GM19193 (cell line): ENCODE measurements at regions not wholly inside any gene's neighbourhood (a gene's known extent, or its start where the extent isn't known, plus 50 kb on each side); places are given as distances from the start of the nearest gene placed in this dataset.

Experiments used
- POLR2A ChIP-seq: IDR thresholded peaks from 4 replicates; pipeline ENCODE4 v1.6.1; 2011; ENCODE audit not compliant: insufficient read depth, insufficient read length; ENCODE audit errors: extremely low read depth

DNA sequence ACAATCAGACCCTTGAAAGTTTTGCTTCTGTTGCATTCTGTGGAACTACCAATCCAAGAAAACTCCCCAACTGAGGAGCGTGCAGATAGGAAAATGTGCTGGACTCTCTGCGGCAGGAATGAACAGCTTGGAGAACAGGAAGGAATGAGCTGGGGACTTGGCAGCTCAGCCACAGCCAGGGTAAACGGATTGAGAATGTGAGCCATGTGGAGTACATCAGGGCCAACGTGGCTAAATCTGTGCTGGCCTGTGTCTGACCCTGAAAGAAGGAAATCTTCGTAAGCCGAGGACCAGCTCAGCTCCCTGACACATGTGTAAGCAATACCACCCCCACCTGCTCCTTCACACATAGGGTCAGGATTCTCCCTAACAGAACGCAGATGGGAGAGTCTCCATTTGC lies 1023.7 kb downstream of the BCL11A start:
- TF ChIP-seq POLR2A = no peak

DNA sequence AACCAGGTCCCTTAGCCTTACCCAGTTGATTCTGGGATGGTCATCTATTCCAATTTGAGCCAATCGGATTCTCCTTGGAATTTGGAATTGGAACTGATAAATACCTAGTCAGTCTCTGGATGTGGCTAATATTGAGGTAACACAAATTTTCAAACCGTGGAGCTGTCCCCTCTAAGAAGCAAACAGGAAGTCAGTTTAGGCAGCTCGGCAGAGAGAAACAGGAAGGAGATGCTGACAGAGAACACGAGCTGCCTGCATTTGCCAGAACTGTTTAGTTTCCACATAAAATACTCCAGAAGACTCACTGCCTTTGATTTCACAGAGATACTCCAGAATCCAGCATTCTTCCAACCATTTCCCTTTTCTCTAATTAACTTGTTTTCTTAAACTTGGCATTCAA lies 1024.9 kb downstream of the BCL11A start:
- TF ChIP-seq POLR2A = no peak

- TF ChIP-seq POLR2A = no peak
These were observed 1050.5 kb downstream of the BCL11A start for GRCh38 chr2:59502981-59503380.

- no peak for TF ChIP-seq POLR2A
These were observed 1062.5 kb downstream of the BCL11A start for GRCh38 chr2:59490994-59491393.

GRCh38 chr2:59490192-59490591 lies 1063.3 kb downstream of the BCL11A start:
- no peak for TF ChIP-seq POLR2A

- no peak for TF ChIP-seq POLR2A
These were observed 1068.8 kb downstream of the BCL11A start for GRCh38 chr2:59484673-59485072.

DNA sequence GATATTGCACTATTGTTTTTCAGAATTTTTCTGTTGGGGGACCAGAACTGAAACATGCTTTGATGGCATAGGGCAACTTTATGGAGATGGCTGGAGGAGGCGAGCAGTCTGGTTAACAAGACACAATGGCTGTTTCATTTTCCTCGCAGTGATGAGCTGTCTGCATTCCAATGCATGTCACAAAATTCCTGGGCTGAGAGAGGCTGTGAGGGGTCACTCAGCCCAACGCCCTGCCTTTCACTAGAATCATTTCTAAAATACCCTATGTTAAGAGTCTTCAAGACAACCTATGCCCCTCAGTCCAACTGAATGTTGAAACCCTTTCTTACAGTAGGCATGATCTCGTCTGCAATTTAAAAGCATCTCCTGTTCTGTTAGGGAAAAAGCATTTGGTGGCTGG lies 1090.0 kb downstream of the BCL11A start:
- TF ChIP-seq POLR2A = no peak

- TF ChIP-seq POLR2A = no peak
These were observed 1090.8 kb downstream of the BCL11A start for GRCh38 chr2:59462422-59463197.

DNA sequence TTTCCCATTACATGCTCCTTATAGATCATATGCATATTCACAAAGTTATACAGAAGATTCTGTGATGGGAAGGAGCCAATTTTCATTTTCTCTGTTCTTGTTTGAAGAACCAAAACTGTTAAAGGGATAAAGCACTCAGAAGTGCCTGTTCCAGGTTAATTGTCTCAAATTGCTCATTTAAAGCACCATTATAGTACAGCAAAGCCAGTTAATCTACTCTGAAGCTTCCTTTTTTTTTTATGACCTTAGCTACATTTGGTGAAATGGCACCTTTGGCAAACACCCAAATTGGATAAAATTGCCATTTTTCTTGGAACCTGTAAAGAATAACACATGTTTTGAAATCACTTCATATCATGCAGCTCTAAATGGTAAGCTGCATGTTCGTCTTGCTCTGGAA lies 1092.3 kb downstream of the BCL11A start:
- no peak for TF ChIP-seq POLR2A

- no peak for TF ChIP-seq POLR2A
These were observed 1094.7 kb downstream of the BCL11A start for GRCh38 chr2:59458800-59459199.

- TF ChIP-seq POLR2A = no peak
These were observed 1097.2 kb downstream of the BCL11A start for GRCh38 chr2:59456285-59456684.

- TF ChIP-seq POLR2A = no peak
These were observed 1104.2 kb downstream of the BCL11A start for GRCh38 chr2:59449274-59449673.

DNA sequence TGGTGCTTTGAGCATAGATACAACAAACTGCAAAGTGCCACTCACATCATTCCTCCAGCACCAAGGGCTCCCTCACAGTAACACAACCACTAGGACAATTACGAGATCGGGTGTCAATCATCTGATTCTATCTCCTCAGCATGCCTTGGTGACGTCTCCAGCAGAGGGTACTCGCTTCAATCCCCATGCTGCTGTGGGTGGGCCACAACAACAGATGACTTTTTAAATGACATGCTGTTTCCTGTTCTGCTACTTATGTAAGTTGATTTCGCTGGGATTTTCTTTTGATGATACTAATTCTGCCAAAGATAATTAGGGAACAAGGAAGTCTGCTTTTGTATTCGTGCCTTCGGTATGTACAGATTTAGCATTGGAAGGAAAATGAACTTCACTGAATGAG lies 1113.0 kb downstream of the BCL11A start:
- TF ChIP-seq POLR2A = no peak

DNA sequence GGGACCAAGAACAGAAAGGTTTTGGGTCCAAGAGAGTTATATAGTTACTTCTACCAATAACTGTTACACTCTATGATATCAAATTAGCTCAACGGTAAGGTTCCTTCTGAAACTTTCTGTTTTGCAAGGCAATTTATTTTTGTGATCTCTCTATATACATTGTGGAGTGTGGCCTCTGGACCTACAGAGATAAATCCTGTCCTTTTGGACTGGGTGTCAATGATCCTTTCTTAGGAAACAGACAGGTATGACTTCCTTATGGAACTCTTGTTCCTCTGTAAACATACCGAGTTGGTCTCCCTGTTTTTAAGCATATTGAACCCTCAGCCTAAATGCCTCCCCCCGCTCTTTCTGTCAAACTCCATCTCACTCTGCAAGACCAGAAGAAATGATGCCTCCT lies 1117.8 kb downstream of the BCL11A start:
- no peak for TF ChIP-seq POLR2A

DNA sequence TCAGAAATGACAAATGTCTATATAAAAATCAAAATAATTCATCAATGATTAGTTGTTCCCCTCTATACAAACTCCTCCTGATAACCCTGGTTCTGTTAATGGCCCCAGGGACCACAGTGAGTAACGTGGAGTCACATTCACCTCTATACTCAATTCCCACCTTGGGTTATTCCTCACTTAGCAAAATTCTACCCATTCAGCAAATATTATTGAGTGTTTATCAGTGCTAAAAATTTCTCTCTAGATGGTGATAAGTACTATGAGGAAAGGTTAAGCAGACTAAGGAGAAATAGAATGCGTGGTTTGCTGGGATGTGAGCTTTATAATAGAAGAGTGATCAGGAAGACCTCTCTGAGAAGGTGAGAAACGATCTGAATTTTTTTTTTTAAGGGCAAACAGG lies 1124.5 kb downstream of the BCL11A start:
- TF ChIP-seq POLR2A = no peak

- TF ChIP-seq POLR2A = no peak
These were observed 1125.5 kb downstream of the BCL11A start for GRCh38 chr2:59427980-59428379.

- TF ChIP-seq POLR2A = no peak
These were observed 1128.2 kb downstream of the BCL11A start for GRCh38 chr2:59425247-59425646.
